DMS79 treated with DMSO at 0.1 percent for 48 hours (cell line): ENCODE measurements at regions not wholly inside any gene's neighbourhood (a gene's known extent, or its start where the extent isn't known, plus 50 kb on each side); places are given as distances from the start of the nearest gene placed in this dataset.
"Not testable (repeated sequence)": the region's sequence is repeated elsewhere in the genome, so short reads cannot be mapped to it uniquely, and the experiment has no call there.

ENCODE experiments used
- DNase-seq: peaks from one replicate; lab custom pipeline; 2025; lab: John Stamatoyannopoulos, UW

DNA sequence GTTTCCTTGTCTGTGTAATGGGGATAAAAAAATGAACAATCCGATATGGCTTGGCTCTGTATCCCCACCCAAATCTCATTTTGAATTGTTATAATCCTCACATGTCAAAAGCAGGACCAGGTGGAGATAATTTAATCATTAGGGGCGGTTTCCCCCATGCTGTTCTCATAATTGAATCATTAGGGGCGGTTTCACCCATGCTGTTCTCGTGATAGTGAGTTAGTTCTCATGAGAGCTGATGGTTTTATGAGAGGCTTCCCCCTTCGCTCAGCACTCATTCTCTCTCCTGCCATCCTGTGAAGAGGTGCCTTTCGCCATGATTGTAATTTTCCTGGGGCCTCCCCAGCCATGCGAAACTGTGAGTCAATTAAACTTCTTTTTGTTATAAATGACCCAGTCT lies 633.5 kb downstream of the RAPGEF2 start:
- no peak for DNase-seq

DNA sequence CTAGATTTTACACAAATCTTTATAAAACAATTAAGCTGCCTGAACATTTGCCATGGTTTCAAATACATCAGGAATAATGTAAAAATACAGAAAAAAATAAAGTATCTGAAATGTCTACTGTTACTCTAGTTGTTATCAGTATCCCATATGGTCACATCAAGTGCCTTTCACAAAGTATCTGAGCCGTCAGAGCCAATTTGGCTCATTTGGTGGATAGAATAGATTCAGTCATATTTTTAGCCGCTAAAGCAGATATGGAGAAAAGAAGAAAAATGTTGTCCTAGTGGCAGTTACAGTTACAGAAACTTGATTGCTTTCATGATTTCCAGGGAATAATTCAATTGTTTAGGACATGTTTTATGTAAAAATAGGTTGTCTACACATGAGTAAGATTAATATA lies 641.1 kb downstream of the RAPGEF2 start:
- no peak for DNase-seq

DNA sequence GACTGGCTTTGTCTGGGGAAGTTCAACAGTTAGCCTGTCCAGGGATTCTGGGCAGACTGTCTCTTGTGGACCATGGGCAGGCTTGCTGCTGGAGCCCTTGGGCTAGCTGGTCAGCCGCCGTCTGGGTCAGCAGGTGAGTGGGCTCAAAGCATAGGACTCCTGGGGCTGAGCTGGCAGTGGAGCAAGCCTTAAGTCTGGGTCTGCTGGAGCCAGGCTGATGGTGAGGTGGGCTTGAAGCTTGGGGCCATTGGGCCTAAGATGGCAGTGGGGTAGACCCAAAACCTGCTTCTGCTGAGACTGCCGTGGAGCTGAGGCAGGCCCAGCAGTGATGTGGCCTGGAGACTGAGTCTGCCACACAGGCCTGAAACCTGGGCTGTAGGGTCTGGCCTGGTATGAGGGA lies 645.1 kb downstream of the RAPGEF2 start:
- DNase-seq, result no peak

DNA sequence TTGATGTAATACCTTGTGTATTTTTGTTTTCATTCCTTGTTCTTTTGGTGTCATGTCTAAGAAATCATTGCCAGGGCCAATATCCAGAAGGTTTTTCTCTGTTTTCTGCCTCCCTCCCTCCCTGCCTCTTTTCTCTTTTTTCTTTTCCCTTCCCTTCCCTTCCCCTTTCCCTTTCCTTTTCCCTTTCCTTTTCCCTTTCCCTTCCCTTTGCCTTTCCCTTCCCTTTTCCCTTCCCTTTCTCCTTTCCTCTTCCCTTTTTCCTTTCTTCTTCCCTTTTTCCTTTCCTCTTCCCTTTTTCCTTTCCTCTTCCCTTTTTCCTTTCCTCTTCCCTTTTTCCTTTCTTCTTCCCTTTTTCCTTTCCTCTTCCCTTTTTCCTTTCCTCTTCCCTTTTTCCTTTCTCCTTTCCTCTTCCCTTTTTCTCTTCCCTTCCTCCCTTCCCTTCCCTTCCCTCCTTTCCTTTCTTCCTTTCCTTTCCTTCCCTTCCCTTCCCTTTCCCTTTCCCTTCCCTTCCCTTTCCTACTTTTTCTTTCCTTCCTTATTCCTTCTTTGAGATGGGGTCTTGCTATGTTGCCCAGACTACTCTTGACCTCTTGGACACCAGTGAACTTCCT lies 646.1 kb downstream of the RAPGEF2 start:
- DNase-seq, result no peak

DNA sequence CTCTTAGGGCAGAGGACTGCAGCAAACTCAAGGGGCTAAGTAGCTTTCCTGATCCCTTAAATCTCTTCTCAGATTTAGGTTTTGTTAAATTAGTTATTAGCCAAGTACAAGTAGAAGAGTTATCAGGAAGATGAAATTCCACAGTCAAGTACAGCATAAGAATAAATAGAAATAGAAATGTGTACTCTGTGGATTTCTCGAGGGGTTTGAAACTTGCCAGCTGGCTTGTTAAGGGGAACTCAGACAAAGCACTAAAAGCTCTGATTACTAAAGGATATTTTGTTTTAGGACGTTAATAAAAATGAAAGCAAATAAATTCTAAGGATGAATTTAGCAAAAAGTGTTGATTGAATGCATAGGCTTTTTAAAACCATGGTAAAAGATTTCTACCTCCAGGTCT lies 654.6 kb downstream of the RAPGEF2 start:
- DNase-seq, result no peak

DNA sequence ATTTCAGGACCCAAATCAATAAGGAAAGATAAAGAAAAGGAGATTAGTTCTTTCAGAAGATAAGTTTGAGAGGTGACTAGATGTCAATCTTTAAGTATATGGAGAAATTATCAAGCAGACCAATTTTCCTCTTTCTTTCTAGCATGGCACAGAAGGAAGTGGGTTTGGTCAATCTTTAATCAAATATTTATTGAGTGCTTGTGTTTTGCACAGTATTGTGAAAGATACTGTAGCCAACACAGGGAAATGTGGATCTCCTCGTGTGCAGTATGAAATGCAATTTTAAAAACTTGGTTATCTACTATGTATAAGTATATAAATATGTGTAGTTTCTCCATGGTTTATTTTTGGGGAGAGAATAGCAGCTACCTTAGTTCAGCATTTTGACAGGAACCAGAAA lies 655.2 kb downstream of the RAPGEF2 start:
- DNase-seq, result no peak

DNA sequence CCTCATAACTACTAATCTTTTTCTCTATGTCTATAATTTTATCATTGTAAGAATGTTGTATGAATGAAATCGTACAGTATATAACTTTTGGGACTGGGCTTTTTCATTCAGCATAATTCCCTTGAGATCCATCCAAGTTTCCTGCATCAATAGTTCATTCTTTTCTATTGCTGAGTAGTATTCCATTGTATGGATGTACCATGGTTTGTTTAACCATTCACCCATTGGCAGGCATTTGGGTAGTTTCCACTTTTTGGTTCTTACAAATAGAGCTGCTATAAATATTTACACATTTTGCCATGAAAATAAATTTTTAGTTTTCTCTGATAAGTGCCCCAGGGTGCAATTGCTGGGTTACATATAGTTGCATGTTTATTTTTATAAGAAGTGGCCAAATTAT lies 659.8 kb downstream of the RAPGEF2 start:
- DNase-seq, result no peak

DNA sequence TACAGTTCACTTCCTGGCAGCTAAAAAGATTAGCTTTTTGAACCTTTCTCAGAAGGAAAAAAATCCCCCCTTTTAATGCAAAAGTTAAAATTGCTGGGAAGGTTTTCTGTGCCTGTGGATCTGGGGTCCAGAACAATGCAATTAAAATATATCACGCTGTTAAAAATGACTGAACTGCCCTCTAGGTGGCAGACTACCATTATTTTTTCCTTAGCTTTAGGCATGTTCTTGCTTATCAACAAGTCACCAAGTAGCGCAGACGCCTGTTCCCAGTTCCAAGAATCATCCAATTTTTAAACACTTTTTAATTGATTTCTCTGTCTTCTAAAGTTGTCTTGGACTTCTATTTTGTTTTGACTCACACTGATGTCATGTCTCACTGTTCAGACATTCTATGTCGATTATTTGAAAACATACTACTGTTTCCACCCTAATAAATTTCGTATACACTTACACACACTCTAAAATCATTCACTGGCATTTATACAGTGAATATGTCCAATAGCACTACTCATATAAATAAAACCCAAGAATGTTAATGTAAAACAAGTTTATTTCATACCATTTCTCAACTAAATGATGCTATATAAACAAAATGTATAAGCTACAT lies 661.6 kb downstream of the RAPGEF2 start:
- no peak for DNase-seq

DNA sequence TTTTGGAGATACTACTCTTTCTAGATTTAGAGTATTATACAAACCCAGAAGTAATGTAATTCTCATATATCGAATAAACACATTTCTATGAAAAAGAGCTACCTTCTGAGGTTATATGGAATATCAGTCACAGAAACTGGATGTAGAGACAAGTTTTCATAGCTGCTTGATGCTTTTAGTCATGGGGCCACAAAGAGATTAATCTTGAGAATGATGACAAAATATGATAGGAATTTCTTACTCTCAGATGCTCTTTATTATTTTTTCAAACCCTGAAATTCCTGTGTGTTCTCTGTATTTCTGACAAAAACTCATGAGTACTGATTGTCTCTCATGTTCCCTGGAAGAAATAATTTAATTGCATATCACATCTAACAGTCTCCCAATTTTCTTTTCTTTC lies 662.5 kb downstream of the RAPGEF2 start:
- DNase-seq, result no peak

DNA sequence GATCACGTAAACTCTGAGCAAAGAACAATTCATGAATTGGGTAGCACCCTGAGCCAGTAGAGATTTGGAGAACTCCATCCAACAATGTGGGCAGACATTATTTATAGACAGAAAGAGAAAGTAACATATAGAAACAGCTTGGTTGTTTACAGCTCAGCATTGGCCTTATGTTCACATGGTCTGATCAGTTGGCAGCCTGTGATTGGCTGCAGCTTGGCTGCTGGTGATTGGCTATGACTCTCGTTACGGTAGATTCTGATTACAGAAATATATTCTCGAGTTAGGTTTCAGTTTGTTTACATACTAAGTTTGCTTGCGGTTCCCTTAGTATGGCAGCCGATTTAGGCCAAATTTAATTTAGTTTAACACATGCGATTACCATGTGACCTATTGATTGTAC lies 663.4 kb downstream of the RAPGEF2 start:
- no peak for DNase-seq

DNA sequence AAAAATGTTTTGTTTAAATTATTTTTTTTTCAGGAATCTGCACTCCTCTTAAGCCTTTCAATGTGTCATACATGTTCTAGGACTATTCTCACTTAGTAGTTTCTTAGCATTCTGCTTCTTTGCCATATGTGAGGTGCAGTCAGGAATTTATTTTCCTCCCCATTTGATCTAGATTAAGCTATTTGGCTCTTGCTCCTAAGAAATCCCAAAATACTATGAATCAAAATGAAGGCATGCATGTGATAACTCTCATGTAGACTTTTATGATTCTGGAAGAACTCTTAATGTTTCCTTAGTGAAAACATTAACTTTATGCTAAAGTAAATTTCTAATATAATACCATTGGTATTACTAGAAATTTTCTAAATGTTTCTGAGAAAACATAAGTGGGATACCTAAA lies 664.5 kb downstream of the RAPGEF2 start:
- no peak for DNase-seq

DNA sequence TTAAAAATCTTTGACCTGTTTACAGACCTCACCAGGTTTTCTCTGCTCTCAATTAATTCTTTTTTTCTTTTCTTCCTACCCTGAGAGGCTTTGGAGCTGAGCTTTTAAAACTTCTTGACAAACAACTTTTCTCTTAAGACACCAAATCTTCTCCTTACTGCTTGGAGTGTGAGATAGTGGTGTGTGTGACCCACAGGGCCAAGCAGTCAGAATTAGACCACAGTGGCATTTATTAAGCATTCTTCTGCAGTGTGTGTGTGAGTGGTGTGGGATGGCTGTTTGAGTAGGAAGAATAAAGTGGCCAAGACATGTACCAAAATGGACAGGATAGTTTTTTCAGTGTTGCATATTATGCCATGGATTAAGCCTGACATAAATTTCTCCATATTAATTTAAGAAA lies 665.1 kb downstream of the RAPGEF2 start:
- no peak for DNase-seq

DNA sequence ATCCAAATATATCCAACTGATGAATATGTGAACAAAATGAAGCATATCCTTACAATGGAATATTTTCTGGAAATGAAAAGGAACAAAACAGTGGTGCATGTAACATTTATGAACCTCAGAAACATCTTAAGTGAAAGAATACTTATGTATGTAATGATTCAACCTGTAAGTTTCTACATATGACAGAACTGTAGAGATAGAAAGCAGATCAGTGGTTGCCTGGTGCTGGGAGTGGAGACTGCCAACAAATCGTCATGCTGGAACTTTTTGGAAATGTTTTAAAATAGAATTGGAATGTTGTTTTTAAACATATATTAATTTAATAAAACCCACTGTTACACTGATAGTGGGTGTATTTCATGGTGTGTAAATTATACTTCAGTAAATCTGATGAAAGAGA lies 667.5 kb downstream of the RAPGEF2 start:
- DNase-seq, result no peak

DNA sequence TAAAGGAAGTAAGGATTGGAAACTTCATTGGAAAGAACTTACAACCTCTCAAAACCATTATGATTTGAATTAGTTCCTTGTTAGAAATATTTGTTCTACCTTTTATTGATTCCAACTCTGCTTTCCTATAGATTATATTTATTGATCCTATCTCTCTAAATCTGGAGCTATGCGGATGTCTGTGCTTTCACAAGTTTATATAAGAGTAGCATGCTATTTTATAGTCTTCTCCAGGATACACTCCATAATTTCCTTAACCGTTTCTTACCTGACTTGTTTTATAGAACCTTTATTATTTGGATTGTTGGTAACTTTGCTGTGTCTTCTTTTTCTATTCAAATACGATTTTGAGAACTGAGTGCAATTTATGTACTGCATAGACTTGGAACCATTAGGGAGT lies 668.1 kb downstream of the RAPGEF2 start:
- DNase-seq, result no peak

DNA sequence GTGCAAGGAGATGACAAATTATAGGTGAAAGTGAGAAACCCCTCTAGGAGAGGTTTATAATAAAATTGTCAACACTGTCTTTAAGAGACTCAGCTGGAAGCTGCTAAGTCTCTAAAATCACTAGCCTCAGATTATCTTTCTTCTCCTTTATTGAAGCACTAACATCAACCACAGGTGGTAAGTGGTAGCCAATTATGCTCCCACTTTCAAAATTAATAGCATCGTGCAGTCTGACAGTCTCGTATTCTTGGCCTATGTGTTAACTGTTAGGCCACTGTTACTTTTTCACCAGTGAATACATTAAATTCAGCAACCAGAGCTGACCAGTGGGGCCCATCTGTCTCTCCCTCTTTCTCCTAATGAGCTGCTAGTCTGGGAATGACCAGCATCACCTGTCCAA lies 674.1 kb downstream of the RAPGEF2 start:
- no peak for DNase-seq

DNA sequence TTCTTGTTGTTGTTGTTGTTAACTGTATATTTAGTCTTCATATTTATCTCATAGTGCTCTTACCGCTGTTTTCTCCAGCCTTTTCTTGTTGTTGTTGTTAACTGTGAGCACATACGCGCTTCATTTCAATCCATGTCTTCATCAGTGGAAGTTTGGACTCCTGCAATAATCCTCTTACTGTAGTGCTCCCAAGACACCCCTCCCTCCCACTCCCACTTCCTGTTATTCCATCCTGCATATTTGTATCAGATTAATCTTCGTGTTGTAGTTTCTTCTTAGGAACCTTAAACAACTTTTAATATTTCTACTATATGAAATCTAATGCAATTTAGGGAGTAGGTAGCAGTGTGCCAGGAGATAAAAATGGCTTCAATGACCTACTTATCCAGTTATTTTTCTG lies 674.8 kb downstream of the RAPGEF2 start:
- DNase-seq, result no peak

DNA sequence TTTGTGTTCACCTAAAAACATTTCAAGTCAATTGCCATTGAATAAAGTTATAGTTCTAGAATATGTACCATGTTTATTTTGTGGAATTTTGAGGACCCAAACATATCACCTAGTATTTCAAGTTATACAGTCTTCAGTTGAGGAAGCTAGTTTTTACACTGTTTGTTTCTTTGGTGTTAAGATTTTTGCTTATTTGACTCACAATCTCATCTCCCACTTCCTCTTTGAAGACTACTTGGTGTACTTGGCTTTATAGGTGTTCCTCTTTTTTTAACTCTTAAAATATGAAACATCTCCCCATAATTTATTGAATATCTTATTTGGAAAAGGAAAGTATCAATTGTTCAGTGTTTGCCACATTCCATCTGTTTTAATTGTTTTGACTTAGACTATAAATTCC lies 675.4 kb downstream of the RAPGEF2 start:
- DNase-seq, result no peak

DNA sequence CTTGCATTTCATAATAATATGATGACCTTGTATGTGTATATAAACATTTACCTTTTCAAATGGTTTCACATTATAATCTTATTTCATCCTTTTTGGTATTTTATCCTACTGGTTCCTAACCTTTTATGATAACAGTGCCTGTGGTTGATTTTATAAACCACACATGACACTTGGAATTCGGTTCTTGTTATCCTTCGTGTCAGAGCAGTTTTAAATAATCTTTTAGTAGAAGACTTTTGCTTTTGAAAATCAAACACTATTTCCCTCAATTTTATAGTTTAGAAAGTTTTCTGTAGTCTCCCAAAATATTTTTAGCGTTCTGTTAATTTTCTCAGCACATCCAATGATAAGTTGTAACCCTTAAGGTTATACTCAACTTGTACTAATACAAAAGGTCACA lies 676.8 kb downstream of the RAPGEF2 start:
- DNase-seq, result no peak

DNA sequence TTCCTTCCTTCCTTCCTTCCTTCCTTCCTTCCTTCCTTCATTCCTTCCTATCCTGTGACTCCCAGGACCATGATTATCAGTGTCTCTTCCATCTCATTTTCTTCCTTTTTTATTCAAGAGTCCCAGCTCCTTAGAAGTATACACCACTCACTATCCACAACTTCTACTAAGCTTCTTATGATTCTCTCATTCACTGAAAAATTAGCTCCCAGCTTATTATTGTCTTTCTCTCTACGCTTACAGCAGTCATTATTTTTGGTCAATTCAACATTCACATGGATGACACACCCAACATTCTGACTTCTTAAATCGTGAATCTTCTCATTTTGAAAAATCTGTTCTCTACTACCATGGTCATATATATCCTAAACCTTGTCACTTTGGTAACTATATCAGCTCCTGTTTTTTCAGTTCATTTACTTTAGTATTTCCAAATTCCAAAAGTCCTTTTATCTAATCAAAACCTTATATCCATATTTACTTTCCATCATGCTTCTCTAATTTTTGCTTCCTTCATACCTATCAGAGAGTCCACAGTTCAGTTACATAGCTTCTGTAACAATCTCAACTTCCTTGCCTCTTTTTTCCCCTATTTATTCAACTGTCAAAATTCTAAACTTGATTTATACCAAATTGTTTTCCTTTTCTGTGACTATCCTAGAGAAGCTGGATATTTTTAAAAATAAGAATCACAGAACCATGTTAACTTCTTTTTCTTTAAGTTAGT lies 677.5 kb downstream of the RAPGEF2 start:
- DNase-seq, result no peak

DNA sequence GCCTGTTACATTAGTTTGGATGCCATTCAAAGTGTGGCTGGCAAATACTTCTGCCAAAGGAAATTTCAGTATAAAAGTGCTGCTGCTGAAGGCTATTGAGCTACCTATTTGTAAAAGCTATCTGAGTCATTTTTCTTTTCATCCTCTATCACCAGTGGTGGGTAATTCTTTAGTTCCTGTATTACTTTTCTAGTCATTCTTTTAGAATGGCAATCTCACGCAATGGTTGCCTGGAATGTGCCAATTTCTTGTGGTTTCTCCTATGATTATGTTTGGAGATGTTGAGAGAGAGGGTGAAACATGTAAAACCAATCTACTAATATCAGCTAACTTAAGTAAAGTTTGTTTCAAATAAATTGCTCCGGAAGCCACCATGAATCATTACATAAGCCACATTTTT lies 685.0 kb downstream of the RAPGEF2 start:
- no peak for DNase-seq

DNA sequence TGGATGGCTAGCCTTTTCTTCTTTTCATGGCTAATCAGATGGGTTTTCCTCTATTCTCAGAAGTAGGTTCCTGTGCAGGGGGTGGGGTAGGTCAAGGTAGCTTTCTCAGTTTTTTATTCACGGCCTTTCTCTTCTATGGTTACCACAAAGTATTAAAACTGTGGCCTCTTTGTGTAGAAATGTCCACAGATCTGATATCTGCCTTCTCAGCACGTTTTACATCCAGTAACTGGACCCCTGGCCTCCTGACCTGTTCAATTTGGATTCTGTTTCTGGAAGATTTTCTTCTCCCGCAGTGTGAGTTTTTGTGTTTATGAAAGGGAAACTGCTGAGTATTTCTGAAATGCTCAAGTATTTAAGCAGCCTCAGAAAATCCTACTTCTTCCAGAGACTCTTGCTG lies 688.5 kb downstream of the RAPGEF2 start:
- no peak for DNase-seq

DNA sequence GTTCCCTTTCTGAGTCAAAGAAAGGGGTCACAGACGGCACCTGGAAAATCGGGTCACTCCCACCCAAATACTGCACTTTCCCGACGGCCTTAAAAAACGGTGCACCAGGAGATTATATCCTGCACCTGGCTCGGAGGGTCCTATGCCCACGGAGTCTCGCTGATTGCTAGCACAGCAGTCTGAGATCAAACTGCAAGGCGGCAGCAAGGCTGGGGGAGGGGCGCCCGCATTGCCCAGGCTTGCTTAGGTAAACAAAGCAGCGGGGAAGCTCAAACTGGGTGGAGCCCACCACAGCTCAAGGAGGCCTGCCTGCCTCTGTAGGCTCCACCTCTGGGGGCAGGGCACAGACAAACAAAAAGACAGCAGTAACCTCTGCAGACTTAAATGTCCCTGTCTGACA lies 701.7 kb downstream of the RAPGEF2 start:
- DNase-seq, result not testable (repeated sequence)

DNA sequence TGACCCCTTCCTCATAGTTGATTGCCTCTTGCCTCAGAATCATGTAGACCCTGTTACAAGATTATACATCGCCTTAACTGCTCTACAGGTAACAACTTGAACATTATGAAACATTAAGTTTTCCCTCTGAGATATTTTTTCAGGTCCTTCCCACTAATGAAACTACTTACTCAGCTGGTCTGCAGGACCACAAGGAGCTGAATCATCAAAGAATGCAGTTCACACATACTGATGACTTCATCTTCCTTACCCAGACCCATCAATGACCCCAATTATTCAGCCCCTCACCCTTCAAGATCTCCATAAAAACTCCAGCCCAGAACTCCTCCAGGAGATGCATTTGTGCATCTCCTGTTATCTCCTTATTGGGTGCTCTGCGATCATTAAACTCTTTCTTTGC lies 720.9 kb downstream of the RAPGEF2 start:
- no peak for DNase-seq

DNA sequence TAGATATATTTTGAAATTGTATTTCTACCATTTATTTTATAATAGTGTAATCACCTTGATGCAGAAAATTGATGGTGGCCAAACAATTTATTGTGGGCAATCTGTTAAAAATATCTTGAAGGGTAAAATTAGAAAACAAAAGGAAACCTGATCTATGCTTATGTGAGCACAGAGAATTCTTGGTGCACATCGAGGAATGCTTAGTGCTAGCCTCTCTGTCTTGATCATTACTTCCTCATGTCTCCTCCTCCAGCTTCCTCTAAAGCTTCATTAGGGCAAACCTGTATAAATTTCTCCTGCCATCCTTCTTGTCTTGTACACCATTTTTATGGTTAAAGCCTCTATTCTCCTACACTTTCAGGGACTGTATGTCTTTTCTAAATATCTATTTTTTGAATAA lies 725.8 kb downstream of the RAPGEF2 start:
- DNase-seq, result no peak
